SH-SY5Y (cell line): ENCODE measurements at regions not wholly inside any gene's neighbourhood (a gene's known extent, or its start where the extent isn't known, plus 50 kb on each side); places are given as distances from the start of the nearest gene placed in this dataset.

ENCODE experiments used
- GATA2 ChIP-seq: IDR thresholded peaks from 2 replicates; pipeline ENCODE4 v1.6.1; 2011; ENCODE audit warnings: mild to moderate bottlenecking, low read depth, low read length
- GATA3 ChIP-seq: IDR thresholded peaks from 2 replicates; pipeline ENCODE4 v1.6.1; 2011; ENCODE audit warnings: low read depth, mild to moderate bottlenecking, low read length, moderate library complexity

DNA sequence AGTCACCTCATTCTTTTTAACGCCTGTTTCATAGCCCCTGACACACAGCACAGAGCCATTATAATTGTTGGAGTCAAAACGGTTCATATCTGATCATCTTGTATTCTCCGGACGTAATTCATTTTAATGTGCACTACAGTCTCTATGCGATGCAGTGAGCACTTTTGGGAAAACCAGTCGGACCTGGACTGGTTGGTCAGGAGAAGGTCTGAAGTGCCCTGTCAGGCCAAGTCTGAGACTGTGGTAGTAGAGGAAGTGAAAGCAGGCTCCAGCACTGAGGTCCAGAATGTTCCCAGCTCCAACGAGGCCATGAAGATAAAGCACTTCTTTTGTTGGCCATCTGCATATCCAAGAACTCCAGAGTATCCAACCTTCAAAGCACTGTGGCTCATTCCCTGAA is 117.1 kb upstream of the NCOR2 start:
- TF ChIP-seq GATA2, result peak; percentile 74
- no peak for TF ChIP-seq GATA3
